GM19395 (cell line): ENCODE measurements at regions not wholly inside any gene's neighbourhood (a gene's known extent, or its start where the extent isn't known, plus 50 kb on each side); places are given as distances from the start of the nearest gene placed in this dataset.

Source experiments
- ATAC-seq: cut with Tn5 transposase; IDR thresholded peaks from one replicate; pipeline ENCODE4 v1.9.1; 2021; ENCODE audit warnings: mild to moderate bottlenecking, moderate library complexity; ENCODE audit not compliant: unreplicated experiment

GRCh38 chr2:184481865-184482264 is 116.5 kb upstream of the ZNF804A start:
- no peak for ATAC-seq

DNA sequence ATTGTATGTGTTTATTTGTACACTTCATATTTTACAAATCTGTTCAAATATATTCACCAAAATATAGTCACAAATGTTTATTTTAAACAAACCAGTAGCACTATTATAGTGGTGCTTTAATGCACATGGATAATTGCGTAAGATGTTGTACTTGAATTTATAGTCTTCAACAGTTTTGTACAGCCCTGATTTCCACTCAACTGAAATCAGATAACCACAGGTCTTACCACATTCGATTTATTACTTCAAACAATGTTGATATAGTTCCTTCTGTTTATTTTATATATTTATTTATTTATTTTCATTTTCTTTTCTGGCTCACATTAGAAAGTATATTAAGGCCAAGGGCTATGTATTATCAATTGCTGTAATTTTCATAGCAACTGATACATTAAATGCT is 99.4 kb upstream of the ZNF804A start:
- no peak for ATAC-seq

GRCh38 chr2:184504252-184504651 is 94.1 kb upstream of the ZNF804A start:
- no peak for ATAC-seq

GRCh38 chr2:184507254-184507653 is 91.1 kb upstream of the ZNF804A start:
- no peak for ATAC-seq

- ATAC-seq = no peak
These were observed 80.9 kb upstream of the ZNF804A start for GRCh38 chr2:184517402-184517801.

- ATAC-seq = no peak
These were observed 77.9 kb upstream of the ZNF804A start for GRCh38 chr2:184520441-184520840.

- no peak for ATAC-seq
These were observed 74.6 kb upstream of the ZNF804A start for GRCh38 chr2:184523732-184524131.

- ATAC-seq = no peak
These were observed 73.6 kb upstream of the ZNF804A start for GRCh38 chr2:184524551-184525382.

- ATAC-seq = no peak
These were observed 71.3 kb upstream of the ZNF804A start for GRCh38 chr2:184527058-184527457.

- ATAC-seq = no peak
These were observed 70.2 kb upstream of the ZNF804A start for GRCh38 chr2:184528119-184528518.

DNA sequence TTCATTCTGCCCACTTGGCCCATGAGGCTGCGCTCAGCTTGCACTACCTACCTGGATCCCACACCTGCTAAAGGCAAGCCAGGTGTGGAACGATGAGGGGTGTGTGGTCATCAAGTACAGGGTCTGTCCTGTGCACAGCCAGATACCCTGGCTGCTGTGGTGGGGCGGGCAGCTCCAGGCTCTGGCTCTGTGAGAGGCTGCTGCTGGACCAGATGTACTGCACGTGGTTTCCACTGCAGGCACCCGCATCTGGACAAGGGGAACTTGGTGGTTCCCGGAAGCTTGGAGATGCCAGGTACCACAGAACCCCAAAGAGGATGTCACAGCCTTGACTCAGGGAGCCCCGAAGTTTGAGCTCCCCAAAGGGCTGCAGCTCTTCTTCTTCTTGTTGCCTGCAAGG is 68.1 kb upstream of the ZNF804A start:
- no peak for ATAC-seq

DNA sequence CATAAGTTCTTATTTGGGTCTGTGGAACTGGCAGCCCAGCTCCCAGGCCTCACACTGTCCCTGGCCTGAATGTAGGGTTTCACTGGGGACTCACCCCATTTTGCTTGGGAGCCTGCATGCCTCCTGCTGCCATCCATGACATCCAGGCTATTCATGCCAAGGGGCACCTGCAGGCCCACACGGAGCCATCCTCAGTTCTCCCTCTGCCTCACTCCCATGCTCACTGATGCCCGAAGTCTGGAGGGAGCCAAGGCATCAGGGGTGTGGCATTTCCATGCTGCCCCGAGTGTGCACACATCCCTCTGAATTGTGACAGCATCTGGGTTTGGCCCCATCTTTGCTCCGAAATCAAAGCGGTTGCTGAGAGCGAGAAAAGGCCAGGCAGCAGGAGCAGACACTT is 67.4 kb upstream of the ZNF804A start:
- ATAC-seq = no peak

DNA sequence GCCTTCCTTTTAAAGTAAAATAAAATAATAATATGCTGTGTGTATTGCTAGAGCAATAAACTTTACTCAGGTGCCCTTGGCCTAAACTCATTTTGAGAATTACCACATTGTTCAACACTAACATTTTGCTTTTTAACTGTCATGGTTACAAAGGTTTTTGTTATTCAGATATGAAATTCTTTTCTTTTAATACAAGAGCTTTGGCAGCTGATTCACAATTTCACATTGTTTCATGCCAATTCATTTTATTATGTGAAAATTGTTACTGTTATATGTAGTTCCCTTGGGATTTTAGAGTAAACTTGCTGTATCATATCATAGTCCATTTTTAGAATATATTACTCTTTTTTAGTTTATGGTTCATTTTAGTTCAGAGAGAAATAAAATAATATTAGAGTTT is 65.8 kb upstream of the ZNF804A start:
- ATAC-seq = no peak

DNA sequence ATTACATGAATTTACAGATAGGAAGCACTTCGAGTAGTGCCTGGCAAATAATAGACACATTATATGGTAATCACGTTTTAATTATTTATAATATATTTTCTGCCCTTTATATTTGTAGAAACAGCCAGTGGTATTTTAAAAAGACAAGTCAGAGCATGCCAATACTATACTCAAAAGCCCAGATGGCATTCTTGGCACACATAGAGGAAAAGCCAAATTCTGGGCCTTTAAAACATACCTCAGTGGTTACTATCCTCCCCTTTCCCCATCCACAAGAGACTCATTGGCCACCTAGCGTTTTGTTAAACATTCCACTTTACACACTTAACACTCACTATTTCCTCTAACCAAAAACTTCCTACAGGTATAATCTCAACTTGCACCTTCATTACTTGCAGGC is 63.3 kb upstream of the ZNF804A start:
- ATAC-seq = no peak

DNA sequence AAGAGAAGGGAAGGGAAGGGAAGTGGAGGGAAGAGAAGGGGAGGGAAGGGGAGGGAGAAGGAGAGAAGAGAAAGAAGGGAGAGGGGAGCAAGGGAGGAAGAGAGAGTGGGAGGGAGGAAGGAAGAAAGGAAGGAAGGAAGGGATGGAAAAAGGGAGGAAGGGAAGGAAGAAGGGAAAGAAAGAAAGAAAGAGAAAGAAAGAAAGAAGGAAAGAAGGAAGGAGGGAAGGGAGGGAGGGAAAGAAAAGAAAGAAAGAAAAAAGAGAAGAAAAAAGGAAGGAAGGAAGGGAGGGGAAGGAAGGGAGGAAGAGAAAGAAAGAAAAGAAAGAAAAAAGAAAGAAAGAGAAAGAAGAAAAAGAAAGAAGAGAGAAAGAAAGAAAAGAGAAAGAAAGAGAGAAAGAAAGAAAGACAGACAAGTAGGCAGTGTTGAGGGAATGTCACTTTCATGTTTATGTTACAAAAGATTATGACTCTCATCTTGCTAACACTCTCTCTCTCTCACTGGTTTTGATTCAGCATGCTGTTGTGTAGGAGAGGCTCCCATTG is 58.0 kb upstream of the ZNF804A start:
- no peak for ATAC-seq

GRCh38 chr2:184541591-184541990 is 56.7 kb upstream of the ZNF804A start:
- ATAC-seq = no peak

DNA sequence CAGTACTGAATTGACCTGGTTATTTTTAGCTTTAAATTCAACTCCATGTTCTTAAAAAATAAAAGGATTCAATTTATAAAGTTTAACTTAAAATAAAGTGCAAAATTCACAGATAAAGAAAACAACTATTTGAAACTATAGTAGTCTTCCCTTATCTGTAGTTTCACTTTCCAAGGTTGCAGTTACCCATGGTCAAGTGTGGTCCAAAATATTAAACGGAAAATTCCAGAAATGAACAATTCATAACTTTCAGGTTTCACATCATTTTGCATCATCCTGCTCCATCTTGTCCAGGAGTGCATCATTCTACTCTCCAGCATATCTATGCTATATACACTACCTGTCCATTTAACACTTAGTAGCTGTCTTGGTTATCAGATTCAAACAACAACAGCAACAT is 54.5 kb upstream of the ZNF804A start:
- ATAC-seq = no peak
